22Rv1 (cell line): ENCODE measurements at regions not wholly inside any gene's neighbourhood (a gene's known extent, or its start where the extent isn't known, plus 50 kb on each side); places are given as distances from the start of the nearest gene placed in this dataset.

Experiments used
- H3K27ac ChIP-seq: fragments of 450-650 bp; 2 replicates; pipeline ENCODE4 v1.5.1; 2017
- ZFX ChIP-seq: fragments of 450-650 bp; IDR thresholded peaks from 2 replicates; pipeline ENCODE4 v1.6.1; 2017; ENCODE audit warnings: antibody characterized with exemption, borderline replicate concordance
- TF ChIP-seq, protein P1 (sequence below): fragments of 450-650 bp; IDR thresholded peaks from 2 replicates; pipeline ENCODE4 v1.5.1; 2017; ENCODE audit warnings: mild to moderate bottlenecking

DNA sequence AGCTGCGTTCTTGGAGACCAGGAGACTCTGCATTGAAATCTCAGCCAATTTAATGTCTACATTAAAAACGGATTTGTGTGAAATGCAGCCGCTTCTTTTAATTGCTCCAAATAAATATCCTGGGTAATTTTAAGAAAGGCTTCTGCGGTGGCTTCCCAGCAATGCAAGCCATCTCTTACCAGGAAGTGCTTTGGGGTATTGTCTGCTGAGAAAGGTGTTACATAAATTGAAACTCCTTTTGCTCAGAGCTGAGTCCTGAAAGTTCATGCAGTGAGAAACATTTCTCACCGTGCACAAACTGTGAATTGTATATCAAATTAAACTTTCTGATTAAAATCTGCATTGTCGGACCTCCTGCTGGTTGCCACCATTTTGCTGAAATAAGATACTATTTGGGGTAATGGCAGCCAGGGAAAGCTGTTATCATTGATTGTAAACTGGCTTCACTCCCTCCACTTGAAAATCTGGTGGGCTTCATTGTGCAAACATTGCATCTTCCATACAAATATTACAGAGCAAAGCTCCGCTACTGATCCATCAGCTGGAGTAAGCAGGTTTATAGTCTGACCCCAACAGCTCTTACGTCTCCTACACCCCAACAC, 59.5 kb downstream of the ZIC5 start:
- no peak overlapping the region for H3K27ac ChIP-seq
- TF ChIP-seq ZFX, result no peak
- TF ChIP-seq, protein P1, sequence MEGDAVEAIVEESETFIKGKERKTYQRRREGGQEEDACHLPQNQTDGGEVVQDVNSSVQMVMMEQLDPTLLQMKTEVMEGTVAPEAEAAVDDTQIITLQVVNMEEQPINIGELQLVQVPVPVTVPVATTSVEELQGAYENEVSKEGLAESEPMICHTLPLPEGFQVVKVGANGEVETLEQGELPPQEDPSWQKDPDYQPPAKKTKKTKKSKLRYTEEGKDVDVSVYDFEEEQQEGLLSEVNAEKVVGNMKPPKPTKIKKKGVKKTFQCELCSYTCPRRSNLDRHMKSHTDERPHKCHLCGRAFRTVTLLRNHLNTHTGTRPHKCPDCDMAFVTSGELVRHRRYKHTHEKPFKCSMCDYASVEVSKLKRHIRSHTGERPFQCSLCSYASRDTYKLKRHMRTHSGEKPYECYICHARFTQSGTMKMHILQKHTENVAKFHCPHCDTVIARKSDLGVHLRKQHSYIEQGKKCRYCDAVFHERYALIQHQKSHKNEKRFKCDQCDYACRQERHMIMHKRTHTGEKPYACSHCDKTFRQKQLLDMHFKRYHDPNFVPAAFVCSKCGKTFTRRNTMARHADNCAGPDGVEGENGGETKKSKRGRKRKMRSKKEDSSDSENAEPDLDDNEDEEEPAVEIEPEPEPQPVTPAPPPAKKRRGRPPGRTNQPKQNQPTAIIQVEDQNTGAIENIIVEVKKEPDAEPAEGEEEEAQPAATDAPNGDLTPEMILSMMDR, result no peak

DNA sequence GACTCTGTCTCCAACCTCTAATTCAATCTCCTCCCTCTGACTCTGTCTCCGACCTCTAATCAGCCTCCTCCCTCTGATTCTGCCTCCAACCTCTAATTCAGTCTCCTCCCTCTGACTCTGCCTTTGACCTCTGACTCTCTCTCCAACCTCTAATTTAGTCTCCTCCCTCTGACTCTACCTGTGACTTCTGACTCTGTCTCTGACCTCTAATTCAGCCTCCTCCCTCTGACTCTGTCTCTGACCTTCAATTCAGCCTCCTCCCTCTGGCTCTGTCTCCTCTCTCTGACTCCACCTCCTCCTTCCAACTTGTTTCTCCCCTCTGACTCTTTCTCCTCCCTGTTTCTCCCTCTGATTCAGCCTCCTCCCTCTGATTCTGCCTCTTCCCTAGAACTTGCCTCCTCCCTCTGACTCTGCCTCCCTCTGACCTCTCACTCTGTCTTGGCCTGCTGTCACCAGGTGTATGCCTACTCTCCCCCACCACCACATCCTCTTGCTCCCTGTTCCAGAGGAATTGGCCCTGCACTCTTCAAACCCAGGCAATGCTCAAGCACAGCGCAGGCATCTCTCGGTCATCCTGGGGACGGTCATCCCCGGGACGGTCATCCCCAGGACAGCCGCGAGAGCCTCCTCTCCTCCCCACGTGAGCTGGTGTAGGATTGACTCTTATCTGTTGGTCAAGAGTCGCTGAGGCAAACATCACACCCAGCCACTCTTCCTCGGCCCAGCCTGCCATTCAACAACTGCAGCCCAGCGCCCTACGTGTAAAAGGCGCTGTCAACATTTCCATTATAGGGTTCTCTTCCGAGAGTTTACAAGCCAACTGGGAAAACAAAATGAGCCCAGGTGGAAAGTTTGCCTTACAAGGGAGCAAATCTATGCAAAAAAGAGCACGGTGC, 60.2 kb downstream of the ZIC5 start:
- H3K27ac ChIP-seq, result no peak overlapping the region
- TF ChIP-seq, protein P1, result no peak
- no peak for TF ChIP-seq ZFX

DNA sequence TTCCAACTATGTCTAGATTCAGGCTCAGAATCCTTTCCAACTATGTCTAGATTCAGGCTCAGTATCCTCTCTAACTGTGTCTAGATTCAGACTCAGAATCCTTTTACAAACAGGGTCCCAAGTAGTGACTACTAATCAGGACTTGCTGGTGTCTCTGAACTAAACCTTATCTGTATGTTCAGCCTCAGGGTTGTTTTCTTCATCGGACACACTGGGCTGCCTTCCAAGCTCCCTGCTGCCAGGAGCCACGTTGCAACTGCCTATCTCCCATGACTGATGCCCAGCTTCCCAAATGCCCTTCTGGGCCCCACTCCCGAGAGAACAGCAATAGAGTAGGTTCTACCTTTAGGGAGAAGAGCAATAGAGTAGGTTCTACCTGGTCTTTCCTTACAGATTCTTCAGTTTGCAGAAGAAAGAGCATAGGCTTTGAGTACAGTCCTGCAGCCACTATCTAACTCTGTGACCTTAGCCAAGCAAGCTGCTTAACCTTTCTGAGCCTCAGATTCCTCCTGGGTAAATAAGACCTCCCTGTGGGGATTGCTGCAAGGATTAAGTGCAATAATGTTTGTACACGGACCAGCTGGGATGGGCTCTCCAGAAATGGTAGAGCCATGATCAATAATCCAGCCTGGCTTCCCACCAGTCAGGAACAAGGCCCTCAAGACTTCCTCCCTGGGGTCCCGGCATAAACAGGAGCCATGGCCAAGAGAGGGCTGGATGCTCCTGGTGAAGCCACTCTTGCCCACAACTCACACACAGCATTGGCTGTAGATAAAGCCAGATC, 61.5 kb downstream of the ZIC5 start:
- H3K27ac ChIP-seq, result no peak overlapping the region
- no peak for TF ChIP-seq ZFX
- TF ChIP-seq, protein P1, result no peak

DNA sequence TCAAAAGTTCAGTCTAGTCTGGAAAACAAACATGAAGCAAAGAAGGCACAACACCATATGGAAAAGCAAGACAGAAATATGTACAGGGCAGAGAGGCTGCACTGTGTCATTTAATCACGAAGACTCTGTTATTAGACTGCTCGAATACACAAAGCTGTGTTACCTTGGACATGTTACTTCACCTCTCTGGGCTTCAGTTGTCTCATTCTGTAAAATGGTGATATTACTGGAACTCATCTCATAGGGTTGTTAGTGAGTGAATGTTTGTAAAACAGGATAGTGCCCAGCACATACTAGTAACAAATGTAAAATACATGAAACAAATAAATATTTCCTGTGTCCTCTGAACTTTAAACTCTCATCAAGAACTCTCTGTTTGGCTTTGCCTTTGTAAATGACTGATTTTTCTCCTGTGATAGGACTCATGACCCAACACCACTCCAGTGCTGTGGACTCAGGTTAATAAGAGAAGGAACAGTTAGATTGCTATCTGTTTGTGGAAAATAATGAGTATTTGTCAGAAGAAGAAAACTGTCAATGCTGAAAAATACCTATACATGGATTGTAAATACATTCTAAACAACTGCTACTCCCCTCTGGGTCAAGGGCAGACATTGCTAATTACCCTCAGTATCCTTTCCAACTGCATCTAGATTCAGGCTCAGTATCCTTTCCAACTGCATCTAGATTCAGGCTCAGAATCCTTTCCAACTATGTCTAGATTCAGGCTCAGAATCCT, 62.3 kb downstream of the ZIC5 start:
- H3K27ac ChIP-seq, result no peak overlapping the region
- TF ChIP-seq, protein P1, result no peak
- TF ChIP-seq ZFX, result no peak

DNA sequence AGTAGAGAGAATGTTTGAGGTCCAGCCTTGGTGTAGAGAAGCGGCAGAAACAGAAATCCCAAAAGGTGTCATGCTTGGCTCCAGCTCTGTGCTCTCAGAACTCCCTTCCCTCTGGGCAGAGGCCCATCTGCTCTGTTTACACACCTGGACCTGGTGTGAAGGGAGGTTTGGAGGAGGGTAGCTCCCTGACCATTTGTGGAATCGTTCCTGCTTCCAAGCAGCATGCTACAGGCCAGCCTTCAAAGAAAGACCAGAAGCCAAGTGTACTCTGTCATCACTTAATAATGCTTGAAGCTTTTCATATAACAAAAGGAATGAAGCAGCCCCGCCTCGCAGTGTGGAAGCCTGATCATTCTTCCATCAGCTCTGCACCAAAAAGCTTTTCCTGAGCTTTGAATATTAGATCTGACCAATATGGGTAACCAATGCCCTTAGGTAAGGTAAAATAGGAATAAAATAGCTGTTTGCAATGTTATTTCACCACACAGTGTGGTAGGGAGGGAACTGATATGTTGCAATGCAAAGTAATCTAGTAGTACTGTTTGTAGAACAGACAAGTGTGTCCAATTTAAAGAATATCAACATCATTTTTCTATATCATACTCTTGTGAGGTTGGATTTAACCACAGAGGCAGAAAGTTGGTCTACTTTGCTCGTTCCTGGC, 63.3 kb downstream of the ZIC5 start:
- TF ChIP-seq, protein P1, result no peak
- no peak for TF ChIP-seq ZFX
- H3K27ac ChIP-seq, result peak overlapping the region; percentile 50

DNA sequence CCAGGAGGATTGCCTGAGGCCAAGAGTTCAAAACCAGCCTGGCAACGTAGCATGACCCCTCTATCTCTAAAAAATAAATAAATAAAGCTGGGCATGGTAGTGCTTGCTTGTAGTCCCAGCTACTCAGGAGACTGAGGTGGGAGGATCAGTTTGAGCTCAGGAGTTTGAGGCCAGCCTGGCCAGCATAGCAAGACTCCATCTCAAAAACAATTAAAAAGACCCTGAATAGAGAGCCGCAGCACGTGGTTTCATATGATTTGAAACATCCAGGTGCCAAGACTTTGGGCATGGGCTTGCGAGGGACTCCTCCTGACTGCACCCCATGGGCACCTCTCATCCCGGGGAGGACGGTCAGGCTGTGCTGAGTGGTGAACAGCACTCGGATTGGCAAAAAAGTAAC, 63.9 kb downstream of the ZIC5 start:
- TF ChIP-seq, protein P1, result no peak
- TF ChIP-seq ZFX, result no peak
- peak overlapping the region; percentile 50 for H3K27ac ChIP-seq
